ENCODE measurements at regions not wholly inside any gene's neighbourhood (a gene's known extent, or its start where the extent isn't known, plus 50 kb on each side); places are given as distances from the start of the nearest gene placed in this dataset.
"Not testable (repeated sequence)": the region's sequence is repeated elsewhere in the genome, so short reads cannot be mapped to it uniquely, and the experiment has no call there.

- TF ChIP-seq ZNF160 (CRISPR knock-in tag; IDR thresholded peaks at IDR 0.05) = no peak
- TF ChIP-seq MTF1 (CRISPR knock-in tag; IDR thresholded peaks at IDR 0.05) = no peak
- TF ChIP-seq SMARCE1 (IDR thresholded peaks at IDR 0.05; ENCODE audit: borderline replicate concordance) = no peak
- no peak for TF ChIP-seq MBD4 (IDR thresholded peaks at IDR 0.05; ENCODE audit: borderline replicate concordance, low read length)
- no peak for TF ChIP-seq ZNF20 (CRISPR knock-in tag; IDR thresholded peaks at IDR 0.05)
- no peak for TF ChIP-seq ZNF550 (CRISPR knock-in tag; IDR thresholded peaks at IDR 0.05; ENCODE audit: borderline replicate concordance)
- TF ChIP-seq SKI (IDR thresholded peaks at IDR 0.05; ENCODE audit: partially characterized antibody) = no peak
- TF ChIP-seq ZNF547 (CRISPR knock-in tag; IDR thresholded peaks at IDR 0.05) = no peak
- no peak for TF ChIP-seq ZNF766 (CRISPR knock-in tag; IDR thresholded peaks at IDR 0.05; ENCODE audit: borderline replicate concordance)
- no peak for TF ChIP-seq ZFY (CRISPR knock-in tag; IDR thresholded peaks at IDR 0.05)
- TF ChIP-seq KDM3A (CRISPR knock-in tag; IDR thresholded peaks at IDR 0.05; ENCODE audit: low read depth) = no peak
- no peak for TF ChIP-seq ZNF274 (CRISPR knock-in tag; IDR thresholded peaks at IDR 0.05)
- no peak for TF ChIP-seq THRA (CRISPR knock-in tag; IDR thresholded peaks at IDR 0.05; ENCODE audit: borderline replicate concordance)
- no peak for TF ChIP-seq ZNF562 (CRISPR knock-in tag; IDR thresholded peaks at IDR 0.05; ENCODE audit: borderline replicate concordance)
- no CpG with 5 or more reads among the region's 1 CpG for WGBS (ENCODE audit: low lambda C conversion rate)
- Histone ChIP-seq H4K20me1 (ENCODE audit: insufficient read depth, low read length) (no peaks in the 10 kb centered on the region), H3K27ac (ENCODE audit: extremely low read length, insufficient read depth, low read length) (no peak overlapping the region), H3K9me3 (ENCODE audit: low read length) (peaks cover 63% of the 10 kb centered on the region), H3K27me3 (ENCODE audit: control insufficient read depth in 1 of 2, insufficient read depth in 2 of 2, low read length in 2 of 2) (no peaks in the 10 kb centered on the region; a peak in 1 of 5 replicates), H3K79me2 (ENCODE audit: insufficient read depth, low read length) (no peaks in the 10 kb centered on the region), H3K9ac (ENCODE audit: insufficient read depth, low read depth, low read length) (no peak overlapping the region), H3K36me3 (replicated peaks in 1 of 2; ENCODE audit: control insufficient read depth in 1 of 2, insufficient read depth in 2 of 2, low read length in 2 of 2) (no peaks in the 10 kb centered on the region), H3K4me1 (ENCODE audit: insufficient read depth, low read length) (no peaks in the 10 kb centered on the region), H3K4me2 (ENCODE audit: low read depth, low read length) (no peak overlapping the region), H2AFZ (ENCODE audit: low read length) (no peak overlapping the region), H3K4me3 (replicated peaks in 1 of 3; ENCODE audit: insufficient read depth in 1 of 3, low read depth in 2 of 3, low read length in 3 of 3) (no peak overlapping the region)
- intact Hi-C loops (cut with micrococcal nuclease; ENCODE audit: unreplicated experiment) (no loop called here), in situ Hi-C loops (cut with HindIII; ENCODE audit: extremely low pct_ligation_motif_present, low pct_unique_long_range_greater_than_20kb) (no loop called here)
- no peak for DNase-seq (ENCODE audit: low spot score)
- POLR2A ChIA-PET = no interaction called here
- BruUV-seq (replicated peaks) = no TSS peak
- no peak for ATAC-seq
- CTCF ChIA-PET (ENCODE audit: low intra/inter-chr PET ratio, low total read pairs) = no interaction called here
- FAIRE-seq = no peak
Observed at GRCh38 chr1:74869702-74870101, 136.8 kb downstream of the TYW3 start.

GRCh38 chr1:74877366-74877765, 144.4 kb downstream of the TYW3 start:
- H3K27ac ChIP-seq (ENCODE audit: extremely low read length, insufficient read depth, low read length); H4K20me1 ChIP-seq (ENCODE audit: insufficient read depth, low read length); in situ Hi-C loops (cut with HindIII; ENCODE audit: extremely low pct_ligation_motif_present, low pct_unique_long_range_greater_than_20kb); H3K4me3 ChIP-seq (replicated peaks in 1 of 3; ENCODE audit: insufficient read depth in 1 of 3, low read depth in 2 of 3, low read length in 3 of 3); H2AFZ ChIP-seq (ENCODE audit: low read length); H3K36me3 ChIP-seq (replicated peaks in 1 of 2; ENCODE audit: control insufficient read depth in 1 of 2, insufficient read depth in 2 of 2, low read length in 2 of 2); FAIRE-seq; H3K4me2 ChIP-seq (ENCODE audit: low read depth, low read length); H3K4me1 ChIP-seq (ENCODE audit: insufficient read depth, low read length); DNase-seq (ENCODE audit: low spot score); ATAC-seq; H3K9me3 ChIP-seq (ENCODE audit: low read length); intact Hi-C loops (cut with micrococcal nuclease; ENCODE audit: unreplicated experiment); CTCF ChIA-PET (ENCODE audit: low intra/inter-chr PET ratio, low total read pairs); H3K27me3 ChIP-seq (ENCODE audit: control insufficient read depth in 1 of 2, insufficient read depth in 2 of 2, low read length in 2 of 2); H3K9ac ChIP-seq (ENCODE audit: insufficient read depth, low read depth, low read length); H3K79me2 ChIP-seq (ENCODE audit: insufficient read depth, low read length); POLR2A ChIA-PET; BruUV-seq (replicated peaks): not testable (repeated sequence)
- 43% methylated on average over 8 of the region's 14 CpGs for WGBS (ENCODE audit: low lambda C conversion rate)
